Ishikawa (cell line): ENCODE measurements at regions not wholly inside any gene's neighbourhood (a gene's known extent, or its start where the extent isn't known, plus 50 kb on each side); places are given as distances from the start of the nearest gene placed in this dataset.

Source experiments
- CEBPB ChIP-seq: IDR thresholded peaks from 2 replicates; pipeline ENCODE4 v1.6.1; 2012
- CREB1 ChIP-seq: IDR thresholded peaks from 2 replicates; pipeline ENCODE4 v1.6.1; 2012; ENCODE audit warnings: low read depth
- EGR1 ChIP-seq: IDR thresholded peaks from 2 replicates; pipeline ENCODE4 v1.6.1; 2012
- EP300 ChIP-seq: IDR thresholded peaks from 2 replicates; pipeline ENCODE4 v1.6.1; 2012; ENCODE audit warnings: borderline replicate concordance
- FOXM1 ChIP-seq: IDR thresholded peaks from 2 replicates; pipeline ENCODE4 v1.6.1; 2012; ENCODE audit warnings: low read depth, borderline replicate concordance
- MAX ChIP-seq: IDR thresholded peaks from 2 replicates; pipeline ENCODE4 v1.6.1; 2012
- NFIC ChIP-seq: IDR thresholded peaks from 2 replicates; pipeline ENCODE4 v1.6.1; 2012
- RAD21 ChIP-seq: IDR thresholded peaks from 2 replicates; pipeline ENCODE4 v1.6.1; 2012; ENCODE audit warnings: low read depth
- REST ChIP-seq: IDR thresholded peaks from 2 replicates; pipeline ENCODE4 v1.6.1; 2012; ENCODE audit warnings: low read depth, mild to moderate bottlenecking
- TAF1 ChIP-seq: IDR thresholded peaks from 2 replicates; pipeline ENCODE4 v1.6.1; 2012; ENCODE audit warnings: low read depth, mild to moderate bottlenecking
- TCF12 ChIP-seq: IDR thresholded peaks from 2 replicates; pipeline ENCODE4 v1.6.1; 2012; ENCODE audit warnings: low read depth
- TEAD4 ChIP-seq: IDR thresholded peaks from 2 replicates; pipeline ENCODE4 v1.6.1; 2012
- YY1 ChIP-seq: IDR thresholded peaks from 2 replicates; pipeline ENCODE4 v1.6.1; 2012; ENCODE audit warnings: low read depth
- ZBTB7A ChIP-seq: IDR thresholded peaks from 2 replicates; pipeline ENCODE4 v1.6.1; 2012; ENCODE audit warnings: low read depth

GRCh38 chr6:27800731-27801373 lies 111.3 kb downstream of the OR2B2 start:
- no peak for TF ChIP-seq YY1
- no peak for TF ChIP-seq MAX
- TF ChIP-seq EGR1, result no peak
- TF ChIP-seq CREB1, result no peak
- TF ChIP-seq TAF1, result no peak
- no peak for TF ChIP-seq REST
- TF ChIP-seq EP300, result no peak
- TF ChIP-seq FOXM1, result no peak
- TF ChIP-seq RAD21, result no peak
- TF ChIP-seq CEBPB, result no peak
- no peak for TF ChIP-seq TEAD4
- TF ChIP-seq NFIC, result no peak
- no peak for TF ChIP-seq ZBTB7A
- no peak for TF ChIP-seq TCF12
